Neural cell (in vitro differentiated cells): ENCODE measurements at regions not wholly inside any gene's neighbourhood (a gene's known extent, or its start where the extent isn't known, plus 50 kb on each side); places are given as distances from the start of the nearest gene placed in this dataset.

Source experiments
- H2AFZ ChIP-seq: fragments of 200-600, 300-800 bp; sonication (generic), shearing (Covaris generic); 2 replicates; pipeline ENCODE4 v1.6.0; 2014; ENCODE audit warnings: low read depth, mild to moderate bottlenecking, antibody characterized with exemption, low read length, moderate library complexity
- H3F3A ChIP-seq: fragments of 200-600 bp; shearing (Covaris generic); 2 replicates; pipeline ENCODE4 v1.6.1; 2016; ENCODE audit warnings: mild to moderate bottlenecking, moderate library complexity, mixed read lengths, antibody characterized with exemption, low read length; ENCODE audit not compliant: insufficient read depth, poor library complexity, severe bottlenecking
- H3K27ac ChIP-seq: fragments of 200-600, 300-800 bp; sonication (generic), shearing (Covaris generic); 2 replicates; pipeline ENCODE4 v1.5.1; 2014; ENCODE audit warnings: mild to moderate bottlenecking, low read length, moderate library complexity
- H3K27me3 ChIP-seq: fragments of 300-800, 200-600 bp; sonication (generic), shearing (Covaris generic); 2 replicates; pipeline ENCODE4 v1.6.0; 2014; ENCODE audit warnings: mild to moderate bottlenecking, low read depth, low read length, moderate library complexity; ENCODE audit not compliant: insufficient read depth
- H3K36me3 ChIP-seq: fragments of 300-800, 200-600 bp; sonication (generic), shearing (Covaris generic); 2 replicates; pipeline ENCODE4 v1.5.1; 2014; ENCODE audit warnings: mild to moderate bottlenecking, antibody characterized with exemption, low read length, moderate library complexity; ENCODE audit not compliant: insufficient read depth
- H3K4me2 ChIP-seq: fragments of 300-800, 200-600 bp; sonication (generic), shearing (Covaris generic); 2 replicates; pipeline ENCODE4 v1.6.0; 2014; ENCODE audit warnings: mild to moderate bottlenecking, low read length
- H3K4me3 ChIP-seq: fragments of 300-800, 200-600 bp; sonication (generic), shearing (Covaris generic); 2 replicates; pipeline ENCODE4 v1.5.1; 2014; ENCODE audit warnings: mild to moderate bottlenecking, low read length, moderate library complexity
- H3K79me2 ChIP-seq: fragments of 200-600 bp; shearing (Covaris generic); replicated peaks from 2 replicates; pipeline ENCODE4 v1.6.0; 2014; ENCODE audit warnings: mild to moderate bottlenecking, low read length, moderate library complexity; ENCODE audit not compliant: insufficient read depth
- H3K9ac ChIP-seq: fragments of 300-800, 200-600 bp; sonication (generic), shearing (Covaris generic); 2 replicates; pipeline ENCODE4 v1.6.1; 2016; ENCODE audit warnings: mild to moderate bottlenecking, low read length, mixed read lengths
- H3K9me2 ChIP-seq: fragments of 200-600 bp; shearing (Covaris generic); 2 replicates; pipeline ENCODE4 v1.6.1; 2016; ENCODE audit warnings: mild to moderate bottlenecking, low read length, mixed read lengths; ENCODE audit not compliant: insufficient read depth
- H3K9me3 ChIP-seq: fragments of 200-600, 300-800 bp; sonication (generic), shearing (Covaris generic); 2 replicates; pipeline ENCODE4 v1.6.1; 2016; ENCODE audit warnings: mild to moderate bottlenecking, mixed run types, low read length, moderate library complexity, mixed read lengths
- H4K20me1 ChIP-seq: fragments of 200-600 bp; shearing (Covaris generic); 2 replicates; pipeline ENCODE4 v1.6.1; 2016; ENCODE audit warnings: mild to moderate bottlenecking, mixed run types; ENCODE audit not compliant: insufficient read depth
- CTCF ChIP-seq: fragments of 450-650 bp; IDR thresholded peaks from 2 replicates; pipeline ENCODE4 v1.5.1; 2014; ENCODE audit warnings: antibody characterized with exemption, mild to moderate bottlenecking, moderate library complexity; ENCODE audit not compliant: poor library complexity, severe bottlenecking
- EP300 ChIP-seq: fragments of 450-650 bp; conservative IDR thresholded peaks from 2 replicates; pipeline ENCODE4 v1.6.1; 2014; ENCODE audit warnings: antibody characterized with exemption, mild to moderate bottlenecking, moderate library complexity; ENCODE audit not compliant: poor library complexity, severe bottlenecking
- EZH2 ChIP-seq: fragments of 200-600, 300-800 bp; shearing (Covaris generic), sonication (generic); IDR thresholded peaks from 2 replicates; pipeline ENCODE4 v1.6.1; 2014; ENCODE audit warnings: antibody characterized with exemption, low read length, borderline replicate concordance, mild to moderate bottlenecking; ENCODE audit not compliant: insufficient read depth, poor library complexity, severe bottlenecking
- MXI1 ChIP-seq: fragments of 450-650 bp; conservative IDR thresholded peaks from 2 replicates; pipeline ENCODE4 v1.6.1; 2014; ENCODE audit warnings: antibody characterized with exemption, mild to moderate bottlenecking; ENCODE audit not compliant: poor library complexity, severe bottlenecking
- POLR2AphosphoS5 ChIP-seq: IDR thresholded peaks from 2 replicates; pipeline ENCODE4 v1.6.1; 2012
- RAD21 ChIP-seq: fragments of 450-650 bp; conservative IDR thresholded peaks from 2 replicates; pipeline ENCODE4 v1.6.1; 2014; ENCODE audit warnings: antibody characterized with exemption, mild to moderate bottlenecking, moderate library complexity
- REST ChIP-seq: IDR thresholded peaks from 2 replicates; pipeline ENCODE4 v1.6.1; 2012; ENCODE audit warnings: borderline replicate concordance
- SMC3 ChIP-seq: fragments of 450-650 bp; conservative IDR thresholded peaks from 2 replicates; pipeline ENCODE4 v1.6.1; 2014; ENCODE audit warnings: antibody characterized with exemption, mild to moderate bottlenecking, moderate library complexity; ENCODE audit not compliant: poor library complexity
- TAF1 ChIP-seq: IDR thresholded peaks from 2 replicates; pipeline ENCODE4 v1.6.1; 2012; ENCODE audit warnings: low read depth

- Histone ChIP-seq H3K9ac (no peak overlapping the region), H3K4me3 (no peak overlapping the region), H3K27ac (no peak overlapping the region), H3F3A (no peaks in the 10 kb centered on the region), H3K27me3 (no peaks in the 10 kb centered on the region), H3K79me2 (no peaks in the 10 kb centered on the region), H3K9me3 (no peaks in the 10 kb centered on the region), H2AFZ (no peak overlapping the region), H3K4me2 (no peak overlapping the region), H3K9me2 (no peaks in the 10 kb centered on the region), H3K36me3 (no peaks in the 10 kb centered on the region), H4K20me1 (no peaks in the 10 kb centered on the region)
- TF ChIP-seq TAF1, result no peak
- TF ChIP-seq MXI1, result no peak
- TF ChIP-seq RAD21, result no peak
- TF ChIP-seq CTCF, result no peak
- TF ChIP-seq EZH2, result no peak
- no peak for TF ChIP-seq EP300
- no peak for TF ChIP-seq POLR2AphosphoS5
- TF ChIP-seq SMC3, result no peak
- TF ChIP-seq REST, result no peak
Measured at GRCh38 chr1:57713501-57713900, 289.6 kb upstream of the DAB1 start.

- H3K9me3 ChIP-seq, result no peaks in the 10 kb centered on the region
- H3K4me3 ChIP-seq, result no peak overlapping the region
- no peak overlapping the region for H3K9ac ChIP-seq
- no peaks in the 10 kb centered on the region for H4K20me1 ChIP-seq
- no peak overlapping the region for H3K4me2 ChIP-seq
- no peaks in the 10 kb centered on the region for H3K27me3 ChIP-seq
- no peaks in the 10 kb centered on the region for H3F3A ChIP-seq
- no peak for TF ChIP-seq EZH2
- TF ChIP-seq TAF1, result no peak
- no peak for TF ChIP-seq MXI1
- no peak for TF ChIP-seq SMC3
- TF ChIP-seq EP300, result no peak
- TF ChIP-seq CTCF, result no peak
- TF ChIP-seq REST, result no peak
- no peak for TF ChIP-seq RAD21
- TF ChIP-seq POLR2AphosphoS5, result no peak
- H3K27ac ChIP-seq, result no peak overlapping the region
- H3K9me2 ChIP-seq, result no peaks in the 10 kb centered on the region
- no peaks in the 10 kb centered on the region for H3K36me3 ChIP-seq
- no peak overlapping the region for H2AFZ ChIP-seq
- H3K79me2 ChIP-seq, result no peaks in the 10 kb centered on the region
Measured at GRCh38 chr1:57712846-57713245, 289.0 kb upstream of the DAB1 start.
